Subcutaneous abdominal adipose tissue (tissue), 5 donors: ENCODE measurements at regions not wholly inside any gene's neighbourhood (a gene's known extent, or its start where the extent isn't known, plus 50 kb on each side); places are given as distances from the start of the nearest gene placed in this dataset.

Experiments
- H3K27ac ChIP-seq: one replicate; pipeline ENCODE4 v1.7.0; 2013; ENCODE audit warnings: low read depth, mild to moderate bottlenecking, inconsistent platforms, low read length, moderate library complexity
- H3K27me3 ChIP-seq, 5 donors: one replicate each; pipeline ENCODE4 v1.7.0; 2013; ENCODE audit warnings: low read length in 5 of 5, inconsistent platforms in 1 of 5; ENCODE audit not compliant: control insufficient read depth in 5 of 5, insufficient read depth in 4 of 5
- H3K36me3 ChIP-seq, 5 donors: one replicate each; pipeline ENCODE4 v1.7.0; 2013; ENCODE audit warnings: low read length in 5 of 5; ENCODE audit not compliant: control insufficient read depth in 5 of 5, insufficient read depth in 5 of 5
- H3K4me1 ChIP-seq, 5 donors: one replicate each; pipeline ENCODE4 v1.7.0; 2013; ENCODE audit warnings: low read length in 5 of 5, mild to moderate bottlenecking in 3 of 5, moderate library complexity in 1 of 5; ENCODE audit not compliant: control insufficient read depth in 5 of 5, insufficient read depth in 5 of 5
- H3K4me3 ChIP-seq, 5 donors: one replicate each; pipeline ENCODE4 v1.7.0; 2013; ENCODE audit warnings: low read length in 5 of 5, low read depth in 1 of 5
- H3K9ac ChIP-seq, 5 donors: one replicate each; pipeline ENCODE4 v1.7.0; 2013; ENCODE audit warnings: low read length in 5 of 5, mild to moderate bottlenecking in 4 of 5, moderate library complexity in 3 of 5
- H3K9me3 ChIP-seq, 5 donors: one replicate each; pipeline ENCODE4 v1.7.0; 2013; ENCODE audit warnings: low read length in 5 of 5; ENCODE audit not compliant: control insufficient read depth in 5 of 5
- donor health status: healthy.
- donor health status: healthy.
- donor health status: healthy.
- donor health status: healthy.
- donor health status: healthy.

DNA sequence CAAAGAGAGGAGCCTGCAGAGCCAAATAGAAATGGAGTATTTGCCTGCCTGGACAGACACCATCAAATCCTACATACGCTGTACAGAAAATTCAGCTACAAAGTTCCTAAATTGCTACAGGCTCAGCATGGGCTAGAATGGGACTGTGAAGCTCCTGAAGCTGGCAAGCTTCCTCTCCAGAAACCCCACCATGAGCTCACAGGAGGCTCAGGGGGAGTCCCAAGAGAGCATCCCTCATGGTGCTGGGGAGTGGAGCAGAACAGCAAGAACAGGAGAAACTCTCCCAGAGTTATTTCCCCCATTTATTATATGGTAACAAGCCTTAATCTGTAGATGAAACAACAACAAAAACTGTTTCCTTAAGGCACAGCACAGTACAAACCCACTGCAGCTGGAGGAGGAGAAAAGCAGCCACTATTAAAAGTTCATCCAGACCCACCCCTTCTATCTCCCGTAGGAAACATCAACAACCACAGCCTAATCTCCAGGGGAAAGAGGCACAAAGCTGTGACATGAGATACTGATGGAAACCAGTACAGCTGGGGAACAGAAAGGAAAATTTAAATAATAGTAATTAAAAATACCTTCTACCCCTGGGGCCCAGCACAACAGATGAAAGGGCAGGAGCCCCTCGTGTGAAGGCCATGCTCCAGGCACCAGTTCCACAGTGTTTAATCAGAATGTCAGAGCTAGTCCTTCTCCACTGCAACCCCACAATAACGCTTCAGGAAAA, 548.5 kb downstream of the MTRR start:
- Histone ChIP-seq H3K4me3 (no peak overlapping the region), H3K9ac (no peak overlapping the region), H3K9me3 (no peaks in the 10 kb centered on the region), H3K27ac (no peak overlapping the region), H3K4me1 (no peaks in the 10 kb centered on the region), H3K27me3 (no peaks in the 10 kb centered on the region), H3K36me3 (no peaks in the 10 kb centered on the region)

DNA sequence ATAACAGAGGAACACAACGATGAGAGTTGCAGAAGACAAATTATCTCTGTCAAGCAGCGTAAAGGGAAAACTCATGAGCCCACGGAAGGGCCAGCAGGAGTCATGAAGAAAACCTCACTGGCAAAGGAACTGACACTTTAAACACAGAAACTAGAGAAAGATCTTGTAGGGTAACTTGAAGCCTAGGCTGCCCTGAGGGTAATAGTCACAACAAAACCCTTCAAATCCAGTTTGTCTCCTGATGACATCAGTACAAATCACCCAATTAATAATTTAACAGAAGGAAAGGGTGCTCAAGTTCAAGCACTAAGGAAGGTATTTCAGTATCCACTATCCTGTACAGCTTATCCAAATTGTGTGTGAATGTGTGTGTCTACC, 549.1 kb downstream of the MTRR start:
- H3K27ac ChIP-seq: no peak overlapping the region
- H3K27me3 ChIP-seq: no peaks in the 10 kb centered on the region
- no peaks in the 10 kb centered on the region for H3K4me1 ChIP-seq
- H3K9ac ChIP-seq: no peak overlapping the region
- no peaks in the 10 kb centered on the region for H3K36me3 ChIP-seq
- H3K9me3 ChIP-seq: no peaks in the 10 kb centered on the region
- H3K4me3 ChIP-seq: no peak overlapping the region

DNA sequence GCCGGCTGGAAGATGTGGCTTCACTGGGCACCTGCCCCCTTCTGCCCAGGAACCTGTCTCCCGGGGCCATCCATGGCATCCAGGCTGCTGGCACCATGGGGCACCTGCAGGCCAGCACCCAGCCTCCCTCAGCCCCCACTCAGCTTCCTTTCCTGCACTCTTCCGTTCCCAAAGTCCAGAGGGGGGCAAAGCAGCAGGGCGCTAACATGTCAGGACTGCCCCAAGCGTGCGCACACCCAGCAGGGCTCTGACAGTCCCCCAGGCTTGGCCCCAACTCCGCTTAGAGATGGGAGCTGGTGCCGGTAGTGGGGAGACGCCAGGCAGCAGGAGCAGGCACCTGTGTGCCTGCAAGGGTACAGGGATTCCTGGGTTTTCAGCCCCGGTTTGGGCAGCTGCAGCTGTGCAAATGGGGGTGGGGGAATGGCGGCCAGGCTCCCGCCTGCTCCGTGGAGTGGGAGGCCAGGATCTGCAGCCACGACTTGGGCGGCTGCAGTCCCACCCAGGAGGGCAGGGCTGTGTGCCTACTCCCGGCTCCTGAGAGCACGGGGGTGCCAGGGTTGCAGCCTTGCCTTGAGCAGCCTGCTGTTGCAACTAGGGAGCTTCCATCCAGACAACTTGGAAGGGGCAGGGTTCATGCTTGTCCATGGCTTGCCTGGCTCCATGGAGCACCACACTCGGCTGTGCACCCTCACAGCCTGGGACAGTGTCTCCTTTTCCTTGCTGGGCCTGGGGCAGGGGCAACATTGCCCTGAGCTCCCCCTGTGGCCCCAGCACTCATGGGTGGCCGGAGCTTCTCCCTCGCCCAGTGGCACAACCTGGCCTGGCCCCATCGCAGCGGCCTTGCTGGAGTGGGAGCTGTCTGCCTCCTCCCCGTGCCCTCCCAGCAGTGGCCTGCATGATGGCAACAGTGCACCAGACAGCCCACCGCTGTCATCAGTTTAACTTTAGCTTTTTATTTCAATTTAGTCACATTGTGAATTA, 561.1 kb downstream of the MTRR start:
- Histone ChIP-seq H3K9me3 (peaks cover 0 to 2% (median 0%) of the 10 kb centered on the region in 5 donors), H3K36me3 (no peaks in the 10 kb centered on the region), H3K4me3 (no peak overlapping the region), H3K9ac (no peak overlapping the region), H3K27me3 (no peaks in the 10 kb centered on the region), H3K4me1 (no peaks in the 10 kb centered on the region), H3K27ac (no peak overlapping the region)

DNA sequence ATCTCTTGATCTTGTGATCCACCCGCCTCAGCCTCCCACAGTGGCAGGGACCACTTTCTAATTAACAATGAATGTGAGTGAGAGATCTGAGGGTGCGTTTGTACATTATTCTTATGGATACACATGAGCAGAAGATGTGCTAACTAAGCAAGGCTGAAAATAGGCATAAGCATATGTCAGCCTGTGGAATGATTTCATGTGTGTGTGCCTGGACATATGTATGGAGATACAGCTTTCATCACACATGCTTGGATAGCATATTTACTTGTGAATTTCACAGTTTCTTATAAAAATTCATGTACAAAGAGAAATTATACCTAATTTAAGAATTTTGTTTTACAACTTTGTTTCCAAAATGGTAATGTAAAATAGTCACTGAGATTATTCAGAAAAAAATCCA, 565.6 kb downstream of the MTRR start:
- H3K4me3 ChIP-seq: no peak overlapping the region
- no peak overlapping the region for H3K9ac ChIP-seq
- no peaks in the 10 kb centered on the region for H3K4me1 ChIP-seq
- no peaks in the 10 kb centered on the region for H3K36me3 ChIP-seq
- no peaks in the 10 kb centered on the region for H3K27me3 ChIP-seq
- no peak overlapping the region for H3K27ac ChIP-seq
- H3K9me3 ChIP-seq: no peaks in the 10 kb centered on the region

DNA sequence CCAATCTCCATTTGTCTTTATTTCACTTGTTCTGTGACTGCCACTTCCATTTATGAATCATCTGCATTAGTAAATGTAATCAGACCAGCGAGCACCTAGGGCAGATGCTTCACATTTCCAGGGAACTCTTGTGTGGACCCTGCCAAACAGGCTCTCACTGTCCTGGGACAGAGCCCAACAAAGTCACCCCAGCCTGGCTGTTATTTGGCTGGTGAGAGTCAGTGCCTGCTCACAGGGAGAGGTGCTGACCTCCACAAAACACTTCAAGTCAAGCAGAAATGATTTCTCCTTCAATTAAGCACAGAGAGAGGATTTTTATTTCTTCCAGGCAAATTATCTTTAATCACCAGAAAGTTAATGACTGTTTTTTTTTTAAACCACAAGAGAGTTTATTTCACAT, 568.0 kb downstream of the MTRR start:
- Histone ChIP-seq H3K27me3 (no peaks in the 10 kb centered on the region), H3K9me3 (no peaks in the 10 kb centered on the region), H3K4me1 (no peaks in the 10 kb centered on the region), H3K27ac (no peak overlapping the region), H3K36me3 (no peaks in the 10 kb centered on the region), H3K4me3 (no peak overlapping the region), H3K9ac (no peak overlapping the region)

DNA sequence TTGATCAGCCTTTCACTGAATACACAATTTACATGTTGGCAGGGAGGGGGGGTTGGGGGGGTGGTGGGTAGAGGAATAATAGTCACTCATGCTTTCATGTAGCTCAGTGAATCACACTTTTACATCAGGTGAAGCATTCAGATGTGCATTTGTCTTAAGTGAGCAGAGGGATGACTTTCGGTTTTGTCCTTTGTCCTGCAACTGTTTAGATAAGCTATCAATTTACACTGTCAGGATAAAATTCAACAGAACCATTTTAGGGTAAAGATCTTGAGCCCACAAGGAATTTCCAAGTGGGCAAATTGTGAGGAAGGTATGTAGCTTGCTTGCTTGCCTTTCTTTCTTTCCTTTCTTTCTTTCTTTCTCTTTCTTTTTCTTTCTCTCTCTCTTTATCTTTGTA, 576.2 kb downstream of the MTRR start:
- H3K36me3 ChIP-seq: no peaks in the 10 kb centered on the region
- no peak overlapping the region for H3K27ac ChIP-seq
- no peaks in the 10 kb centered on the region for H3K27me3 ChIP-seq
- H3K9ac ChIP-seq: no peak overlapping the region
- peaks cover 0 to 9% (median 3%) of the 10 kb centered on the region in 5 donors for H3K9me3 ChIP-seq
- no peaks in the 10 kb centered on the region for H3K4me1 ChIP-seq
- no peak overlapping the region for H3K4me3 ChIP-seq

DNA sequence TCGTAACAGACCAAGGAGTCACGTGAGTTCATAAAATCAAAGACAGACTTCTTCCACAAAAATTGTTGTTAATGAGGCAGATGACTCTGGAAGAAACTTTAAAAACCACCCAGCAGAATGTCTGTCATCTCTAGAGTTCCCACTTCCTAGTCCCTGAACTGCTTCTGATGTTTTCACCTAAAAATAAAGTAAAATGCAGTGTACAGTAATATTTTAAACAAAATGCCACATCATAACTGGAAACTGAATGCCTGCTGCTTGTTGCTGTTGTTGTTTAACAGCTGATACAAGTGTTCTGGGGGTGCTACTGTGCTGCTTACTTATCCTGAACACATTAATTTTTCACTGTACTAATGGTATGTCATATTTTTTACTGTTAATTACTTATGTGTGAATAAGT, 577.2 kb downstream of the MTRR start:
- Histone ChIP-seq H3K27me3 (no peaks in the 10 kb centered on the region), H3K9me3 (peaks cover 0 to 9% (median 3%) of the 10 kb centered on the region in 5 donors), H3K4me3 (no peak overlapping the region), H3K4me1 (no peaks in the 10 kb centered on the region), H3K27ac (no peak overlapping the region), H3K9ac (no peak overlapping the region), H3K36me3 (no peaks in the 10 kb centered on the region)

DNA sequence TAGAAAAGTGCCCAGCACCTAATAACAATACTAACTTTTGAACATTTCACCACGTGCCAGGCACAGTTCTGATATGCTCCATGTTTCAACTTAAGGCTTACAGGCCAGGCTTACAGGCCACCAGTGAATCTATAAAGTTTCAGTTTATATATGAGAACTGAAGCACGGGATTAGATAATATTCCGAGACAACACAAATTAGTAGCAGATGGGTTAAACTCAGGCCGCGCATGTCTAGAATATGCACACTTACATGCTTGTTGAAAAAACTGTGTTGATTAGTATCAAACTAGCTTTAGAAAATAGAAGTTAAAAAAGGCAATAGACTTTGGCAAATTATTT, 587.9 kb downstream of the MTRR start:
- Histone ChIP-seq H3K27me3 (no peaks in the 10 kb centered on the region), H3K9ac (peak overlapping the region in 4 of 5 donors; percentile 4 to 72 (median 62)), H3K36me3 (peaks cover 0 to 6% (median 3%) of the 10 kb centered on the region in 5 donors), H3K27ac (peak overlapping the region; percentile 92), H3K9me3 (peaks cover 0 to 2% (median 0%) of the 10 kb centered on the region in 5 donors), H3K4me1 (peaks cover 0 to 18% (median 7%) of the 10 kb centered on the region in 5 donors), H3K4me3 (peak overlapping the region in 4 of 5 donors; percentile 31 to 84 (median 74))

DNA sequence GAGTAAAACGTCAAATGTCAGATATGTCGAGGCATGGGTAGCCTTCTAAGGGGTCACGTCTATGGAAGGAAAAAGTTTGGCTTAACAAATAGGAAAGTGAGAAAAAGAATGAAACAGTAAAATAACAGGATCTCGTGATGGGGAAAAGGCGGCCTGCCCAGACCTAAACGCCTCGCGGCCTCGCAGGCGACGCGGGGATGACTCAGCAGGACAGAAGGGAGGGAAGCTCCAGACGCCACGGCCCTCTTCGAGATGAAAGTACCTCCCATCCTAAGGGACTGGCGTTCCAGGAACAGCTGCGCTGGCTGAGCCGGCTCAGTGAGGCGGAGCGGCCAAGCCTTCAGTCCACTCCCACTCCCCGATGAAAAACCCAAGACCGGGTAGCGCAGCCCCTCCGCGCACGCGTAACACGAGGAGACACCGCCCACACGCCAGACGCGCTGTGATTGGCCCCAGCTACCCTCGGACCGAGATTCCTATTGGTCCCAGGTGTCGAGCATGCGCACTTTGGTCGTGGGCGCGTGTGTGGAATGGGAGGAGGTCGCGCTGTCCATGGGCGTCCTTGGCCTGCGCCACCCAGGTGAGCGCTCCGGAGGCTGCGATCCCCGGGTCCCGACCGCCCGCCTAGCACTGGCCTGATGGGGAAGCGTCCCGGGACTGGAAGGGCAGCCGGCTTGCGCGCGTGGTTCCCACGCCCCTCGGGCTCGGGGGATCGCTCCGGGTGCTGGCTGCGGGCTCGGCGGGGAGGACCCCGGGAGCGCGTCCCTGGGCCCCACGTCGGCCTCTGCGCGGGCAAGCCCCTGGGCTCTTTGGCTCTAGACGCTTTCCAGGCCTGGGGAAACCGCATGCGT, 588.5 kb downstream of the MTRR start:
- H3K4me1 ChIP-seq: peaks cover 0 to 18% (median 7%) of the 10 kb centered on the region in 5 donors
- peak overlapping the region; percentile 92 for H3K27ac ChIP-seq
- peaks cover 0 to 7% (median 3%) of the 10 kb centered on the region in 5 donors for H3K36me3 ChIP-seq
- H3K27me3 ChIP-seq: no peaks in the 10 kb centered on the region
- peaks cover 0 to 2% (median 0%) of the 10 kb centered on the region in 5 donors for H3K9me3 ChIP-seq
- H3K9ac ChIP-seq: peak overlapping the region; percentile 66 to 86 (median 72)
- H3K4me3 ChIP-seq: peak overlapping the region; percentile 31 to 84 (median 75)
